Mucosa of descending colon (tissue), 3 donors: ENCODE measurements at regions not wholly inside any gene's neighbourhood (a gene's known extent, or its start where the extent isn't known, plus 50 kb on each side); places are given as distances from the start of the nearest gene placed in this dataset.
A peak's percentile ranks its signal among the peaks of the same experiment; 100 is the strongest.
"Not testable (repeated sequence)": the region's sequence is repeated elsewhere in the genome, so short reads cannot be mapped to it uniquely, and the experiment has no call there.

Experiments used
- ATAC-seq: fragments of 200-7000 bp; cut with Tn5 transposase; one replicate; pipeline ENCODE4 v1.9.1; 2020; ENCODE audit warnings: mild to moderate bottlenecking, moderate library complexity
- DNase-seq, 3 donors: peaks; one replicate each; pipeline ENCODE4 v3.0.0-alpha.2; 2020
- H3K36me3 ChIP-seq: fragments of 200-600 bp; one replicate; pipeline ENCODE4 v1.8.0; 2021; ENCODE audit warnings: low read depth, mild to moderate bottlenecking
- H3K4me1 ChIP-seq: fragments of 200-600 bp; one replicate; pipeline ENCODE4 v1.8.0; 2021; ENCODE audit warnings: low read depth, mild to moderate bottlenecking
- H3K4me3 ChIP-seq: fragments of 200-600 bp; one replicate; pipeline ENCODE4 v1.8.0; 2021; ENCODE audit warnings: mild to moderate bottlenecking
- H3K9me3 ChIP-seq: fragments of 200-600 bp; one replicate; pipeline ENCODE4 v1.8.0; 2021; ENCODE audit warnings: mild to moderate bottlenecking
- CTCF ChIP-seq: fragments of 200-600 bp; IDR thresholded peaks from one replicate; pipeline ENCODE4 v1.8.0; 2022; ENCODE audit warnings: antibody characterized with exemption, mild to moderate bottlenecking
- intact Hi-C, 2 donors: fragments of 100-400 bp; cut with DNase I in 1 of 2; cut with micrococcal nuclease in 1 of 2; formaldehyde crosslinking; loops; one replicate each; pipeline versions ENCODE4 v1.11.0 to v1.11.1; 2022; cut with DNase I, micrococcal nuclease
- donor health status: DM: no; HTN: no; CAD: no; lungs with moderate emphysema.
- donor health status: DM: no; HTN: no; CAD: no.
- donor health status: DM: no; HTN: yes; CAD: no.

DNA sequence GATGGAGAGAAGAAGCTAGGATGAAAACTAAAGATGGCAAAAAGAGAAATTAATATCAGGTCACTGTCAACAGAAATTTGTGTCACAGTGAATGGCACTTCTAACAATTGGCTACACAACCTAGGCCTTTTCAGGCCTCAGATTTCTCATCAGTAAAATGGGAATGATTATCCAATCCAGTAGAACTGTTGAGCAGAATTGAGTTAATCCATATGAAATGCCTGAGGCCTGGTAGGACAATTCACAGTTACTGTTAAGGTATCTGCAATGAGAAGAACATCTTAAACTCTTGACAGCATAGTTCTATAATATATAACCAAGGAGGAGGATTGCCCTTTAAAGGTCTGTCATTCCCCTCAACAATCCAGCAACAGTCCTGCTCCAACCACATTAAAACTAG lies 217.9 kb upstream of the ZNF217 start:
- DNase-seq = no peak
- no peaks in the 10 kb centered on the region for H3K36me3 ChIP-seq
- intact Hi-C loops = no loop called here
- H3K9me3 ChIP-seq = no peaks in the 10 kb centered on the region
- TF ChIP-seq CTCF = no peak
- no peak for ATAC-seq
- H3K4me1 ChIP-seq = peaks cover 6% of the 10 kb centered on the region
- no peak overlapping the region for H3K4me3 ChIP-seq

GRCh38 chr20:53810661-53811355 lies 217.2 kb upstream of the ZNF217 start:
- no peak for DNase-seq
- intact Hi-C loops = no loop called here
- TF ChIP-seq CTCF = no peak
- no peaks in the 10 kb centered on the region for H3K9me3 ChIP-seq
- H3K4me3 ChIP-seq = no peak overlapping the region
- ATAC-seq = no peak
- no peaks in the 10 kb centered on the region for H3K36me3 ChIP-seq
- peaks cover 6% of the 10 kb centered on the region for H3K4me1 ChIP-seq

GRCh38 chr20:53809728-53810365 lies 216.2 kb upstream of the ZNF217 start:
- intact Hi-C loops = no loop called here
- ATAC-seq (no peak), DNase-seq (no peak)
- Histone ChIP-seq H3K4me3 (no peak overlapping the region), H3K9me3 (no peaks in the 10 kb centered on the region), H3K36me3 (no peaks in the 10 kb centered on the region), H3K4me1 (peaks cover 9% of the 10 kb centered on the region)
- TF ChIP-seq CTCF = no peak

- Histone ChIP-seq H3K4me3 (no peak overlapping the region), H3K9me3 (no peaks in the 10 kb centered on the region), H3K4me1 (peaks cover 11% of the 10 kb centered on the region), H3K36me3 (no peaks in the 10 kb centered on the region)
- no peak for TF ChIP-seq CTCF
- ATAC-seq (no peak), DNase-seq (peak in 1 of 3 donors; percentile 5)
- intact Hi-C loops = no loop called here
Measured at GRCh38 chr20:53809217-53809616, 215.6 kb upstream of the ZNF217 start.

- Histone ChIP-seq H3K4me1 (peaks cover 11% of the 10 kb centered on the region), H3K9me3 (no peaks in the 10 kb centered on the region), H3K36me3 (no peaks in the 10 kb centered on the region), H3K4me3 (no peak overlapping the region)
- no peak for TF ChIP-seq CTCF
- intact Hi-C loops = no loop called here
- DNase-seq = no peak
- no peak for ATAC-seq
Measured at GRCh38 chr20:53808733-53809132, 215.1 kb upstream of the ZNF217 start.

GRCh38 chr20:53808302-53808701 lies 214.7 kb upstream of the ZNF217 start:
- H3K4me1 ChIP-seq = peaks cover 11% of the 10 kb centered on the region
- DNase-seq, H3K4me3 ChIP-seq, intact Hi-C loops, H3K9me3 ChIP-seq, ATAC-seq, H3K36me3 ChIP-seq: not testable (repeated sequence)
